Bone marrow (tissue), 2 donors: ENCODE measurements at regions not wholly inside any gene's neighbourhood (a gene's known extent, or its start where the extent isn't known, plus 50 kb on each side); places are given as distances from the start of the nearest gene placed in this dataset.
A peak's percentile ranks its signal among the peaks of the same experiment; 100 is the strongest.

Experiments used
- DNase-seq, 2 donors: peaks; one replicate each; lab custom pipeline; 2025; lab: John Stamatoyannopoulos, UW

GRCh38 chr5:26828294-26828693 is 210.1 kb downstream of the CDH9 start:
- DNase-seq = no peak

- no peak for DNase-seq
These were observed 225.2 kb downstream of the CDH9 start for GRCh38 chr5:26813235-26813634.

GRCh38 chr5:26812714-26813113 is 225.7 kb downstream of the CDH9 start:
- DNase-seq = no peak

- no peak for DNase-seq
These were observed 230.9 kb downstream of the CDH9 start for GRCh38 chr5:26807231-26808199.

- no peak for DNase-seq
These were observed 233.3 kb downstream of the CDH9 start for GRCh38 chr5:26805076-26805475.

- no peak for DNase-seq
These were observed 235.4 kb downstream of the CDH9 start for GRCh38 chr5:26802944-26803343.

GRCh38 chr5:26791433-26791832 is 247.0 kb downstream of the CDH9 start:
- DNase-seq = no peak

- no peak for DNase-seq
These were observed 247.4 kb downstream of the CDH9 start for GRCh38 chr5:26791021-26791420.

- DNase-seq = no peak
These were observed 275.2 kb downstream of the CDH9 start for GRCh38 chr5:26763215-26763614.

- DNase-seq = no peak
These were observed 276.9 kb downstream of the CDH9 start for GRCh38 chr5:26761446-26761845.

- no peak for DNase-seq
These were observed 277.3 kb downstream of the CDH9 start for GRCh38 chr5:26761045-26761444.

GRCh38 chr5:26757941-26758340 is 280.4 kb downstream of the CDH9 start:
- DNase-seq = no peak

- DNase-seq = no peak
These were observed 288.6 kb downstream of the CDH9 start for GRCh38 chr5:26749829-26750228.

GRCh38 chr5:26740182-26740581 is 298.2 kb downstream of the CDH9 start:
- DNase-seq = no peak

- no peak for DNase-seq
These were observed 300.8 kb downstream of the CDH9 start for GRCh38 chr5:26737348-26738265.

- DNase-seq = no peak
These were observed 310.5 kb downstream of the CDH9 start for GRCh38 chr5:26727916-26728315.

- DNase-seq = no peak
These were observed 318.6 kb downstream of the CDH9 start for GRCh38 chr5:26719803-26720202.

- DNase-seq = peak in 1 of 2 donors; percentile 13
These were observed 337.5 kb downstream of the CDH9 start for GRCh38 chr5:26700759-26701384.

GRCh38 chr5:26692952-26693351 is 345.4 kb downstream of the CDH9 start:
- DNase-seq = no peak

GRCh38 chr5:26691486-26691885 is 346.9 kb downstream of the CDH9 start:
- no peak for DNase-seq

GRCh38 chr5:26690511-26690910 is 347.9 kb downstream of the CDH9 start:
- no peak for DNase-seq

GRCh38 chr5:26681861-26682260 is 356.5 kb downstream of the CDH9 start:
- no peak for DNase-seq
